ENCODE measurements at regions not wholly inside any gene's neighbourhood (a gene's known extent, or its start where the extent isn't known, plus 50 kb on each side); places are given as distances from the start of the nearest gene placed in this dataset.

GRCh38 chr11:87398931-87399330, 361.2 kb downstream of the TMEM135 start:
- intact Hi-C loops (cut with micrococcal nuclease): no loop called here
- H3K9me3 Mint-ChIP-seq: no peaks in the 10 kb centered on the region
- peaks cover 5% of the 10 kb centered on the region for H3K27me3 Mint-ChIP-seq (ENCODE audit: low read depth)
- H3K4me1 Mint-ChIP-seq (ENCODE audit: low read depth): no peaks in the 10 kb centered on the region
- no peak overlapping the region for H3K27ac Mint-ChIP-seq
- no peaks in the 10 kb centered on the region for H3K36me3 Mint-ChIP-seq (ENCODE audit: low read depth)
- DNase-seq (ENCODE audit: low spot score): no peak
- H3K4me3 Mint-ChIP-seq (ENCODE audit: low read depth): no peak overlapping the region

GRCh38 chr11:87397011-87397865, 359.5 kb downstream of the TMEM135 start:
- no peak for DNase-seq (ENCODE audit: low spot score)
- Mint-ChIP-seq H3K27ac (no peak overlapping the region), H3K4me3 (ENCODE audit: low read depth) (no peak overlapping the region), H3K4me1 (ENCODE audit: low read depth) (no peaks in the 10 kb centered on the region), H3K27me3 (ENCODE audit: low read depth) (peaks cover 8% of the 10 kb centered on the region), H3K9me3 (no peaks in the 10 kb centered on the region), H3K36me3 (ENCODE audit: low read depth) (no peaks in the 10 kb centered on the region)
- intact Hi-C loops (cut with micrococcal nuclease): no loop called here

- Mint-ChIP-seq H3K9me3 (no peaks in the 10 kb centered on the region), H3K36me3 (ENCODE audit: low read depth) (no peaks in the 10 kb centered on the region), H3K27ac (no peak overlapping the region), H3K27me3 (ENCODE audit: low read depth) (peaks cover 8% of the 10 kb centered on the region), H3K4me3 (ENCODE audit: low read depth) (no peak overlapping the region), H3K4me1 (ENCODE audit: low read depth) (no peaks in the 10 kb centered on the region)
- no peak for DNase-seq (ENCODE audit: low spot score)
- intact Hi-C loops (cut with micrococcal nuclease): no loop called here
These were observed 357.2 kb downstream of the TMEM135 start for GRCh38 chr11:87394924-87395323.

GRCh38 chr11:87392665-87393064, 354.9 kb downstream of the TMEM135 start:
- no peak for DNase-seq (ENCODE audit: low spot score)
- Mint-ChIP-seq H3K36me3 (ENCODE audit: low read depth) (no peaks in the 10 kb centered on the region), H3K4me1 (ENCODE audit: low read depth) (no peaks in the 10 kb centered on the region), H3K9me3 (peaks cover 4% of the 10 kb centered on the region), H3K27ac (no peak overlapping the region), H3K27me3 (ENCODE audit: low read depth) (peaks cover 8% of the 10 kb centered on the region), H3K4me3 (ENCODE audit: low read depth) (no peak overlapping the region)
- intact Hi-C loops (cut with micrococcal nuclease): no loop called here

- Mint-ChIP-seq H3K9me3 (peaks cover 6% of the 10 kb centered on the region), H3K36me3 (ENCODE audit: low read depth) (no peaks in the 10 kb centered on the region)
These were observed 353.8 kb downstream of the TMEM135 start for GRCh38 chr11:87391496-87391895.

GRCh38 chr11:87384078-87384729, 346.5 kb downstream of the TMEM135 start:
- no peak for DNase-seq (ENCODE audit: low spot score)
- Mint-ChIP-seq H3K36me3 (ENCODE audit: low read depth) (no peaks in the 10 kb centered on the region), H3K27ac (no peak overlapping the region), H3K9me3 (peaks cover 14% of the 10 kb centered on the region), H3K27me3 (ENCODE audit: low read depth) (no peaks in the 10 kb centered on the region), H3K4me1 (ENCODE audit: low read depth) (no peaks in the 10 kb centered on the region), H3K4me3 (ENCODE audit: low read depth) (no peak overlapping the region)
- intact Hi-C loops (cut with micrococcal nuclease): no loop called here

More at GRCh38 chr11:87391496-87391895, 353.8 kb downstream of the TMEM135 start:
- Mint-ChIP-seq H3K27me3 (ENCODE audit: low read depth) (peaks cover 3% of the 10 kb centered on the region), H3K4me1 (ENCODE audit: low read depth) (no peaks in the 10 kb centered on the region), H3K4me3 (ENCODE audit: low read depth) (no peak overlapping the region), H3K27ac (no peak overlapping the region)
- no peak for DNase-seq (ENCODE audit: low spot score)
- intact Hi-C loops (cut with micrococcal nuclease): no loop called here

GRCh38 chr11:87374038-87374807, 336.5 kb downstream of the TMEM135 start:
- Mint-ChIP-seq H3K36me3 (ENCODE audit: low read depth) (no peaks in the 10 kb centered on the region), H3K9me3 (no peaks in the 10 kb centered on the region), H3K4me3 (ENCODE audit: low read depth) (no peak overlapping the region), H3K4me1 (ENCODE audit: low read depth) (no peaks in the 10 kb centered on the region), H3K27ac (no peak overlapping the region), H3K27me3 (ENCODE audit: low read depth) (peaks cover 3% of the 10 kb centered on the region)
- no peak for DNase-seq (ENCODE audit: low spot score)
- intact Hi-C loops (cut with micrococcal nuclease): no loop called here
